Endodermal cell (in vitro differentiated cells): ENCODE measurements at regions not wholly inside any gene's neighbourhood (a gene's known extent, or its start where the extent isn't known, plus 50 kb on each side); places are given as distances from the start of the nearest gene placed in this dataset.
"Not testable (repeated sequence)": the region's sequence is repeated elsewhere in the genome, so short reads cannot be mapped to it uniquely, and the experiment has no call there.

ENCODE experiments used
- DNase-seq: peaks from one replicate; pipeline ENCODE4 v3.0.0-alpha.2; 2017
- H3K27ac ChIP-seq: 2 replicates; pipeline ENCODE4 v1.5.1; 2013; ENCODE audit warnings: mild to moderate bottlenecking, low read depth, low read length, moderate library complexity
- H3K27me3 ChIP-seq: 2 replicates; pipeline ENCODE4 v1.6.1; 2013; ENCODE audit warnings: mild to moderate bottlenecking, low read length, moderate library complexity; ENCODE audit not compliant: insufficient read depth, control insufficient read depth, poor library complexity, severe bottlenecking
- H3K36me3 ChIP-seq: 2 replicates; pipeline ENCODE4 v1.7.0; 2013; ENCODE audit warnings: mild to moderate bottlenecking, low read length, moderate library complexity; ENCODE audit not compliant: control insufficient read depth, insufficient read depth
- H3K4me1 ChIP-seq: one replicate; pipeline ENCODE4 v1.7.0; 2013; ENCODE audit warnings: low read length; ENCODE audit not compliant: control insufficient read depth, insufficient read depth
- H3K4me3 ChIP-seq: 2 replicates; pipeline ENCODE4 v1.5.1; 2013; ENCODE audit warnings: mild to moderate bottlenecking, low read length, moderate library complexity
- H3K9ac ChIP-seq: 2 replicates; pipeline ENCODE4 v1.6.1; 2013; ENCODE audit warnings: mild to moderate bottlenecking, low read length, moderate library complexity; ENCODE audit not compliant: poor library complexity, severe bottlenecking; ENCODE audit errors: extremely low read depth
- H3K9me3 ChIP-seq: 2 replicates; pipeline ENCODE4 v1.6.1; 2013; ENCODE audit warnings: mild to moderate bottlenecking, low read length, moderate library complexity; ENCODE audit not compliant: control insufficient read depth
- H3K27ac Mint-ChIP-seq: 2 replicates; pipeline ENCODE4 v1.8.0; 2020; ENCODE audit warnings: mixed read lengths
- H3K27me3 Mint-ChIP-seq: 2 replicates; pipeline ENCODE4 v1.8.0; 2021; ENCODE audit warnings: mild to moderate bottlenecking, mixed read lengths; ENCODE audit not compliant: insufficient read depth
- H3K36me3 Mint-ChIP-seq: 2 replicates; pipeline ENCODE4 v1.8.0; 2020; ENCODE audit warnings: low read depth, mixed read lengths
- H3K4me1 Mint-ChIP-seq: 2 replicates; pipeline ENCODE4 v1.8.0; 2020; ENCODE audit warnings: mixed read lengths
- H3K4me3 Mint-ChIP-seq: 2 replicates; pipeline ENCODE4 v1.8.0; 2020; ENCODE audit warnings: mild to moderate bottlenecking, moderate library complexity, mixed read lengths
- H3K9me3 Mint-ChIP-seq: 2 replicates; pipeline ENCODE4 v1.8.0; 2020; ENCODE audit warnings: mild to moderate bottlenecking, mixed read lengths
- CTCF ChIP-seq: fragments of 200-600 bp; sonication (generic); conservative IDR thresholded peaks from 2 replicates; pipeline ENCODE4 v1.5.0; 2021; ENCODE audit warnings: antibody characterized with exemption, mild to moderate bottlenecking
- WGBS, 2 experiments: methylation state at CpG; one replicate each; pipeline versions ENCODE4 v1.1.5 to v1.1.7; 2013; ENCODE audit warnings: missing lambda C conversion rate in 2 of 2, mixed read lengths in 1 of 2; ENCODE audit not compliant: insufficient coverage in 1 of 2, insufficient read length in 1 of 2; 5-methylcytosine and 5-hydroxymethylcytosine counted together

GRCh38 chr7:73932364-73932763, 71.4 kb downstream of the TMEM270 start:
- 86 to 94% methylated on average over 2 to 4 of the region's 4 CpGs for WGBS, 2 experiments
- no peak for TF ChIP-seq CTCF
- Histone ChIP-seq H3K9ac (no peak overlapping the region), H3K4me1 (no peaks in the 10 kb centered on the region), H3K27ac (no peak overlapping the region), H3K27me3 (no peaks in the 10 kb centered on the region), H3K4me3 (no peak overlapping the region), H3K36me3 (no peaks in the 10 kb centered on the region), H3K9me3 (no peaks in the 10 kb centered on the region)
- Mint-ChIP-seq H3K27ac (no peak overlapping the region), H3K9me3 (no peaks in the 10 kb centered on the region), H3K4me1 (no peaks in the 10 kb centered on the region), H3K4me3 (no peak overlapping the region), H3K36me3 (no peaks in the 10 kb centered on the region), H3K27me3 (peaks cover 2% of the 10 kb centered on the region)
- DNase-seq, result no peak

- no peak for TF ChIP-seq CTCF
- Mint-ChIP-seq H3K27me3 (peaks cover 2% of the 10 kb centered on the region), H3K27ac (no peak overlapping the region), H3K36me3 (no peaks in the 10 kb centered on the region), H3K9me3 (no peaks in the 10 kb centered on the region), H3K4me1 (no peaks in the 10 kb centered on the region), H3K4me3 (no peak overlapping the region)
- no peak for DNase-seq
- Histone ChIP-seq H3K27me3 (no peaks in the 10 kb centered on the region), H3K9me3 (no peaks in the 10 kb centered on the region), H3K27ac (no peak overlapping the region), H3K9ac (no peak overlapping the region), H3K4me3 (no peak overlapping the region), H3K36me3 (no peaks in the 10 kb centered on the region), H3K4me1 (no peaks in the 10 kb centered on the region)
- 94% methylated on average over 2 of the region's 2 CpGs; no CpG with 5 or more reads in 1 of the 2 experiments for WGBS, 2 experiments
Measured at GRCh38 chr7:73933091-73933490, 72.1 kb downstream of the TMEM270 start.

- H3K27me3 Mint-ChIP-seq, result peaks cover 2% of the 10 kb centered on the region
- no peaks in the 10 kb centered on the region for H3K4me1 Mint-ChIP-seq
- DNase-seq, result no peak
- Histone ChIP-seq H3K9me3 (peaks cover 8% of the 10 kb centered on the region), H3K27me3 (no peaks in the 10 kb centered on the region), H3K9ac (no peak overlapping the region), H3K36me3 (no peaks in the 10 kb centered on the region), H3K4me3 (no peak overlapping the region), H3K27ac (no peak overlapping the region), H3K4me1 (no peaks in the 10 kb centered on the region)
- no peaks in the 10 kb centered on the region for H3K36me3 Mint-ChIP-seq
- TF ChIP-seq CTCF, result no peak
- WGBS, 2 experiments, result 80 to 93% methylated on average over 1 to 4 of the region's 4 CpGs
- peaks cover 12% of the 10 kb centered on the region for H3K9me3 Mint-ChIP-seq
- no peak overlapping the region for H3K4me3 Mint-ChIP-seq
- H3K27ac Mint-ChIP-seq, result no peak overlapping the region
Measured at GRCh38 chr7:73936967-73937366, 76.0 kb downstream of the TMEM270 start.

- not testable (repeated sequence) for H3K27me3 Mint-ChIP-seq, H3K27ac ChIP-seq, H3K36me3 ChIP-seq, DNase-seq, H3K4me1 ChIP-seq, H3K4me3 Mint-ChIP-seq, H3K4me3 ChIP-seq, H3K27ac Mint-ChIP-seq, H3K9ac ChIP-seq, H3K4me1 Mint-ChIP-seq, H3K9me3 ChIP-seq, H3K27me3 ChIP-seq, H3K36me3 Mint-ChIP-seq
- WGBS, 2 experiments, result 84 to 93% methylated on average over 3 to 5 of the region's 5 CpGs
- H3K9me3 Mint-ChIP-seq, result peaks cover 12% of the 10 kb centered on the region
Measured at GRCh38 chr7:73937650-73938049, 76.7 kb downstream of the TMEM270 start.
